ENCODE measurements at regions not wholly inside any gene's neighbourhood (a gene's known extent, or its start where the extent isn't known, plus 50 kb on each side); places are given as distances from the start of the nearest gene placed in this dataset.

- H3K36me3 ChIP-seq (ENCODE audit: insufficient read depth, low read length) = no peaks in the 10 kb centered on the region
- no peak overlapping the region for H3K4me3 ChIP-seq (ENCODE audit: low read depth, low read length, poor library complexity, severe bottlenecking)
- no peaks in the 10 kb centered on the region for H3K9me3 ChIP-seq (ENCODE audit: low read length)
- H3K9me2 ChIP-seq (ENCODE audit: low read depth, low read length) = no peaks in the 10 kb centered on the region
- no peaks in the 10 kb centered on the region for H3K79me2 ChIP-seq (ENCODE audit: insufficient read depth, low read length)
- no peaks in the 10 kb centered on the region for H3F3A ChIP-seq (ENCODE audit: insufficient read depth, low read length)
- H3K27ac ChIP-seq (ENCODE audit: low read depth, low read length, poor library complexity, severe bottlenecking) = no peak overlapping the region
- TF ChIP-seq EZH2 (IDR thresholded peaks at IDR 0.05; ENCODE audit: borderline replicate concordance, low read length) (no peak), CTCF (IDR thresholded peaks at IDR 0.05; ENCODE audit: low read length) (no peak)
- no peak overlapping the region for H3K4me2 ChIP-seq (ENCODE audit: low read length)
- no peaks in the 10 kb centered on the region for H3K27me3 ChIP-seq (ENCODE audit: insufficient read depth, low read length)
- H2AFZ ChIP-seq (ENCODE audit: low read length) = no peak overlapping the region
- H3K4me1 ChIP-seq (ENCODE audit: insufficient read depth, low read length, severe bottlenecking) = no peaks in the 10 kb centered on the region
- no peak overlapping the region for H3K9ac ChIP-seq (ENCODE audit: low read length)
- H4K20me1 ChIP-seq (ENCODE audit: insufficient read depth, low read length) = no peaks in the 10 kb centered on the region
These were observed 1321.5 kb upstream of the CELF4 start for GRCh38 chr18:38886861-38887670.

DNA sequence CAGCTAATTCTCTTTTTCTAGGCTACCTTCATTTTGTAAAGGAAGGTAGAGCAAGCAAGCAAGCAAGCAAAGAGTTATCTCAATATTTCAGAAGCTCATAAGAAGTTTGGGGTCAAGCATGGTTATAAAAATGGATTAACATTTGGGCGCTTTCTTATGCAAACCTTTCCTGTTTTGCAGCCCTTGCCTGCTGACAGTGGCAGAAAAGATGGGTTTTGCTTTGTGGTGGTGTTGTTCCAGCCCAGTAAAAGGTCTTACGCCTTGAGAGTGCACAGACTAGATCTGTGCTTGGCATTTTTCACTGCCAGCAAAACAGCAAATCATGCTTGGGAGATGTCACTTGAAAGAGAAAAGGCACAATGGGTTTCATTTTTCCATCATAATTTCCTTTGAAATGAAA, 1320.6 kb upstream of the CELF4 start:
- H3K27ac ChIP-seq (ENCODE audit: low read depth, low read length, poor library complexity, severe bottlenecking) = no peak overlapping the region
- no peaks in the 10 kb centered on the region for H3K4me1 ChIP-seq (ENCODE audit: insufficient read depth, low read length, severe bottlenecking)
- H3K9me2 ChIP-seq (ENCODE audit: low read depth, low read length) = no peaks in the 10 kb centered on the region
- H3K4me2 ChIP-seq (ENCODE audit: low read length) = no peak overlapping the region
- no peaks in the 10 kb centered on the region for H3F3A ChIP-seq (ENCODE audit: insufficient read depth, low read length)
- H2AFZ ChIP-seq (ENCODE audit: low read length) = no peak overlapping the region
- TF ChIP-seq CTCF (IDR thresholded peaks at IDR 0.05; ENCODE audit: low read length) (no peak), EZH2 (IDR thresholded peaks at IDR 0.05; ENCODE audit: borderline replicate concordance, low read length) (no peak)
- no peaks in the 10 kb centered on the region for H3K36me3 ChIP-seq (ENCODE audit: insufficient read depth, low read length)
- no peak overlapping the region for H3K9ac ChIP-seq (ENCODE audit: low read length)
- H3K9me3 ChIP-seq (ENCODE audit: low read length) = no peaks in the 10 kb centered on the region
- no peaks in the 10 kb centered on the region for H3K79me2 ChIP-seq (ENCODE audit: insufficient read depth, low read length)
- no peaks in the 10 kb centered on the region for H4K20me1 ChIP-seq (ENCODE audit: insufficient read depth, low read length)
- no peaks in the 10 kb centered on the region for H3K27me3 ChIP-seq (ENCODE audit: insufficient read depth, low read length)
- no peak overlapping the region for H3K4me3 ChIP-seq (ENCODE audit: low read depth, low read length, poor library complexity, severe bottlenecking)

- no peak for TF ChIP-seq EZH2 (IDR thresholded peaks at IDR 0.05; ENCODE audit: borderline replicate concordance, low read length)
- no peak for TF ChIP-seq CTCF (IDR thresholded peaks at IDR 0.05; ENCODE audit: low read length)
- no peaks in the 10 kb centered on the region for H3K9me3 ChIP-seq (ENCODE audit: low read length)
- no peaks in the 10 kb centered on the region for H3K9me2 ChIP-seq (ENCODE audit: low read depth, low read length)
- H3K9ac ChIP-seq (ENCODE audit: low read length) = no peak overlapping the region
- H3K27ac ChIP-seq (ENCODE audit: low read depth, low read length, poor library complexity, severe bottlenecking) = no peak overlapping the region
- H4K20me1 ChIP-seq (ENCODE audit: insufficient read depth, low read length) = no peaks in the 10 kb centered on the region
- H3K79me2 ChIP-seq (ENCODE audit: insufficient read depth, low read length) = no peaks in the 10 kb centered on the region
- no peaks in the 10 kb centered on the region for H3K27me3 ChIP-seq (ENCODE audit: insufficient read depth, low read length)
- H3K36me3 ChIP-seq (ENCODE audit: insufficient read depth, low read length) = no peaks in the 10 kb centered on the region
- no peaks in the 10 kb centered on the region for H3K4me1 ChIP-seq (ENCODE audit: insufficient read depth, low read length, severe bottlenecking)
- H3F3A ChIP-seq (ENCODE audit: insufficient read depth, low read length) = no peaks in the 10 kb centered on the region
- H2AFZ ChIP-seq (ENCODE audit: low read length) = no peak overlapping the region
- no peak overlapping the region for H3K4me3 ChIP-seq (ENCODE audit: low read depth, low read length, poor library complexity, severe bottlenecking)
- H3K4me2 ChIP-seq (ENCODE audit: low read length) = no peak overlapping the region
These were observed 1318.5 kb upstream of the CELF4 start for GRCh38 chr18:38884050-38884449.
